Endothelial cell of umbilical vein (primary cell): ENCODE measurements at regions not wholly inside any gene's neighbourhood (a gene's known extent, or its start where the extent isn't known, plus 50 kb on each side); places are given as distances from the start of the nearest gene placed in this dataset.

Experiments
- BruUV-seq: library from RNA; stranded (reverse); fragments of 400-500 nt; replicated peaks from 2 replicates; lab custom pipeline; 2021; lab: Mats Ljungman, UMichigan
- CTCF ChIA-PET: fragments of 300-600, 350-600 bp; sonication (Branson Sonifier 250); formaldehyde crosslinking; loops from one replicate; lab custom pipeline; 2021; ENCODE audit warnings: antibody characterized with exemption, inconsistent platforms; lab: Charles Lee
- POLR2A ChIA-PET: fragments of 300-600, 350-600 bp; sonication (Branson Sonifier 250); formaldehyde crosslinking; loops from one replicate; lab custom pipeline; 2021; ENCODE audit warnings: antibody characterized with exemption, inconsistent platforms; lab: Charles Lee
- DNase-seq: peaks from one replicate; pipeline ENCODE4 v3.0.0-alpha.2; 2011; ENCODE audit warnings: low read depth, low spot score
- FAIRE-seq: peaks from 2 replicates; lab custom pipeline; 2011; peaks lifted over from hg19 to GRCh38; lab: Jason Lieb, UNC
- H2AFZ ChIP-seq: 2 replicates; pipeline ENCODE4 v1.6.0; 2012; ENCODE audit warnings: low read depth, low read length, control low read depth, inconsistent platforms
- H3K27ac ChIP-seq: 2 replicates; pipeline ENCODE4 v1.5.1; 2011; ENCODE audit warnings: low read depth, mild to moderate bottlenecking, control low read depth, low read length, moderate library complexity; ENCODE audit not compliant: insufficient read depth
- H3K27me3 ChIP-seq, 2 experiments: 2 replicates each; pipeline versions ENCODE4 v1.6.0 to v1.6.1; 2011; ENCODE audit warnings: low read length in 2 of 2, mixed read lengths in 1 of 2; ENCODE audit not compliant: control insufficient read depth in 2 of 2, insufficient read depth in 2 of 2
- H3K36me3 ChIP-seq, 2 experiments: 2 replicates in 1 of 2; 3 replicates in 1 of 2; pipeline ENCODE4 v1.5.1; 2011; ENCODE audit warnings: low read length in 2 of 2, mild to moderate bottlenecking in 1 of 2, moderate library complexity in 1 of 2; ENCODE audit not compliant: control insufficient read depth in 2 of 2, insufficient read depth in 2 of 2; ENCODE audit errors: extremely low read depth in 1 of 2
- H3K4me1 ChIP-seq: 3 replicates; pipeline ENCODE4 v1.5.1; 2011; ENCODE audit warnings: mild to moderate bottlenecking, low read length; ENCODE audit not compliant: control insufficient read depth, insufficient read depth; ENCODE audit errors: extremely low read depth
- H3K4me2 ChIP-seq: 2 replicates; pipeline ENCODE4 v1.6.1; 2011; ENCODE audit warnings: low read length, control low read depth, mixed read lengths; ENCODE audit not compliant: insufficient read depth
- H3K4me3 ChIP-seq, 3 experiments: fragments of 200-600 bp in 1 of 3; sonication (generic), shearing (Covaris generic) in 1 of 3; replicated peaks in 1 of 3; 2 replicates each; pipeline ENCODE4 v1.5.1; 2011 to 2016; ENCODE audit warnings: control low read depth in 3 of 3, low read length in 3 of 3, mild to moderate bottlenecking in 2 of 3, inconsistent platforms in 1 of 3, low read depth in 1 of 3, moderate library complexity in 1 of 3; ENCODE audit not compliant: insufficient read depth in 1 of 3
- H3K79me2 ChIP-seq: 2 replicates; pipeline ENCODE4 v1.6.0; 2012; ENCODE audit warnings: low read length, inconsistent platforms; ENCODE audit not compliant: control insufficient read depth, insufficient read depth
- H3K9ac ChIP-seq: replicated peaks from 2 replicates; pipeline ENCODE3; 2011; ENCODE audit warnings: low read length, control low read depth; ENCODE audit not compliant: insufficient read depth; ENCODE audit errors: extremely low read depth
- H3K9me1 ChIP-seq: replicated peaks from 3 replicates; pipeline ENCODE4 v1.6.0; 2011; ENCODE audit warnings: mild to moderate bottlenecking, low read length; ENCODE audit not compliant: control insufficient read depth, insufficient read depth; ENCODE audit errors: extremely low read depth
- H3K9me3 ChIP-seq: replicated peaks from 2 replicates; pipeline ENCODE4 v1.5.1; 2012; ENCODE audit warnings: low read length, inconsistent platforms; ENCODE audit not compliant: control insufficient read depth, insufficient read depth
- H4K20me1 ChIP-seq: replicated peaks from 2 replicates; pipeline ENCODE3; 2011; ENCODE audit warnings: mild to moderate bottlenecking, low read length; ENCODE audit not compliant: control insufficient read depth, insufficient read depth; ENCODE audit errors: extremely low read depth
- CTCF ChIP-seq, 2 donors: IDR thresholded peaks; 1 replicate in 1 of 2; 2 replicates in 1 of 2; pipeline ENCODE4 v1.5.1; 2011; ENCODE audit warnings: low read length in 2 of 2, mild to moderate bottlenecking in 2 of 2, moderate library complexity in 2 of 2, control low read depth in 1 of 2, inconsistent platforms in 1 of 2, low read depth in 1 of 2; ENCODE audit not compliant: insufficient read depth in 1 of 2; ENCODE audit errors: extremely low read depth in 1 of 2
- EZH2 ChIP-seq: IDR thresholded peaks from 2 replicates; pipeline ENCODE4 v1.6.1; 2012; ENCODE audit warnings: borderline replicate concordance, low read depth, mild to moderate bottlenecking, moderate library complexity, low read length, inconsistent platforms; ENCODE audit not compliant: severe bottlenecking
- FOS ChIP-seq: IDR thresholded peaks from 2 replicates; pipeline ENCODE4 v1.6.1; 2011; ENCODE audit warnings: mild to moderate bottlenecking, low read length, moderate library complexity, borderline replicate concordance; ENCODE audit not compliant: insufficient read depth
- GATA2 ChIP-seq: IDR thresholded peaks from 2 replicates; pipeline ENCODE4 v1.7.0; 2011; ENCODE audit warnings: low read depth, mild to moderate bottlenecking, moderate library complexity, mixed read lengths, low read length; ENCODE audit not compliant: insufficient read length, insufficient read depth
- JUN ChIP-seq: IDR thresholded peaks from 2 replicates; pipeline ENCODE4 v1.6.1; 2011; ENCODE audit warnings: borderline replicate concordance, low read depth; ENCODE audit not compliant: insufficient read length, insufficient read depth
- MAX ChIP-seq: IDR thresholded peaks from 2 replicates; pipeline ENCODE4 v1.6.1; 2011; ENCODE audit not compliant: insufficient read depth, insufficient read length
- MYC ChIP-seq: IDR thresholded peaks from one replicate; pipeline ENCODE4 v1.6.1; 2011; ENCODE audit warnings: mild to moderate bottlenecking, low read depth, low read length
- POLR2A ChIP-seq: IDR thresholded peaks from 2 replicates; pipeline ENCODE4 v1.6.1; 2012; ENCODE audit warnings: low read depth, mild to moderate bottlenecking, control low read depth, low read length
- POLR2AphosphoS5 ChIP-seq: IDR thresholded peaks from 2 replicates; pipeline ENCODE4 v1.6.1; 2012; ENCODE audit warnings: low read depth, mild to moderate bottlenecking, control low read depth, low read length, moderate library complexity; ENCODE audit not compliant: insufficient read depth
- dilution Hi-C: fragments of 300-500 bp; cut with MboI; formaldehyde crosslinking; loops from one replicate; pipeline ENCODE4 v1.15.0; 2019; ENCODE audit warnings: low sequenced_read_pairs; ENCODE audit not compliant: extremely low pct_ligation_motif_present
- intact Hi-C: fragments of 100-400 bp; cut with micrococcal nuclease; formaldehyde crosslinking; loops from one replicate; pipeline ENCODE4 v1.10.0; 2022

GRCh38 chr4:181701214-181701613 lies 542.0 kb upstream of the TENM3 start:
- Histone ChIP-seq H4K20me1 (no peaks in the 10 kb centered on the region), H3K27me3 (no peaks in the 10 kb centered on the region), H3K9me1 (no peaks in the 10 kb centered on the region), H3K9ac (no peak overlapping the region), H3K9me3 (peaks cover 2% of the 10 kb centered on the region), H3K4me2 (no peak overlapping the region), H3K4me3 (no peak overlapping the region), H3K36me3 (no peaks in the 10 kb centered on the region), H3K79me2 (no peaks in the 10 kb centered on the region), H3K27ac (no peak overlapping the region), H2AFZ (no peak overlapping the region), H3K4me1 (no peaks in the 10 kb centered on the region)
- intact Hi-C loops = no loop called here
- dilution Hi-C loops = no loop called here
- BruUV-seq = no TSS peak
- ChIA-PET CTCF (no interaction called here), POLR2A (no interaction called here)
- TF ChIP-seq EZH2 = no peak
- TF ChIP-seq CTCF (IDR thresholded peaks at IDR 0.05; ENCODE audit: extremely low read depth in 1 of 2, insufficient read depth in 1 of 2, low read depth in 1 of 2, low read length in 2 of 2) = no peak
- TF ChIP-seq JUN = no peak
- TF ChIP-seq MAX = no peak
- TF ChIP-seq GATA2 = no peak
- TF ChIP-seq FOS = no peak
- TF ChIP-seq POLR2AphosphoS5 = no peak
- no peak for TF ChIP-seq MYC
- no peak for TF ChIP-seq POLR2A
- FAIRE-seq (no peak), DNase-seq (no peak)
